HFF-Myc (cell line): ENCODE measurements at regions not wholly inside any gene's neighbourhood (a gene's known extent, or its start where the extent isn't known, plus 50 kb on each side); places are given as distances from the start of the nearest gene placed in this dataset.

Experiments used
- DNase-seq: peaks from one replicate; pipeline ENCODE4 v3.0.0-alpha.2; 2011; ENCODE audit warnings: low read depth; ENCODE audit errors: extremely low read depth
- H3K4me3 ChIP-seq: replicated peaks from 2 replicates; pipeline ENCODE4 v1.5.1; 2011; ENCODE audit warnings: low read depth, mild to moderate bottlenecking, control low read depth, low read length
- TF ChIP-seq, protein P1 (sequence below): IDR thresholded peaks from 2 replicates; pipeline ENCODE4 v1.5.1; 2012; ENCODE audit warnings: mild to moderate bottlenecking, low read depth, low read length, control low read depth; ENCODE audit errors: missing control alignments

GRCh38 chr6:170227996-170228945, 62.6 kb downstream of the DLL1 start:
- DNase-seq: no peak
- TF ChIP-seq, protein P1, sequence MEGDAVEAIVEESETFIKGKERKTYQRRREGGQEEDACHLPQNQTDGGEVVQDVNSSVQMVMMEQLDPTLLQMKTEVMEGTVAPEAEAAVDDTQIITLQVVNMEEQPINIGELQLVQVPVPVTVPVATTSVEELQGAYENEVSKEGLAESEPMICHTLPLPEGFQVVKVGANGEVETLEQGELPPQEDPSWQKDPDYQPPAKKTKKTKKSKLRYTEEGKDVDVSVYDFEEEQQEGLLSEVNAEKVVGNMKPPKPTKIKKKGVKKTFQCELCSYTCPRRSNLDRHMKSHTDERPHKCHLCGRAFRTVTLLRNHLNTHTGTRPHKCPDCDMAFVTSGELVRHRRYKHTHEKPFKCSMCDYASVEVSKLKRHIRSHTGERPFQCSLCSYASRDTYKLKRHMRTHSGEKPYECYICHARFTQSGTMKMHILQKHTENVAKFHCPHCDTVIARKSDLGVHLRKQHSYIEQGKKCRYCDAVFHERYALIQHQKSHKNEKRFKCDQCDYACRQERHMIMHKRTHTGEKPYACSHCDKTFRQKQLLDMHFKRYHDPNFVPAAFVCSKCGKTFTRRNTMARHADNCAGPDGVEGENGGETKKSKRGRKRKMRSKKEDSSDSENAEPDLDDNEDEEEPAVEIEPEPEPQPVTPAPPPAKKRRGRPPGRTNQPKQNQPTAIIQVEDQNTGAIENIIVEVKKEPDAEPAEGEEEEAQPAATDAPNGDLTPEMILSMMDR: no peak
- no peak overlapping the region for H3K4me3 ChIP-seq

DNA sequence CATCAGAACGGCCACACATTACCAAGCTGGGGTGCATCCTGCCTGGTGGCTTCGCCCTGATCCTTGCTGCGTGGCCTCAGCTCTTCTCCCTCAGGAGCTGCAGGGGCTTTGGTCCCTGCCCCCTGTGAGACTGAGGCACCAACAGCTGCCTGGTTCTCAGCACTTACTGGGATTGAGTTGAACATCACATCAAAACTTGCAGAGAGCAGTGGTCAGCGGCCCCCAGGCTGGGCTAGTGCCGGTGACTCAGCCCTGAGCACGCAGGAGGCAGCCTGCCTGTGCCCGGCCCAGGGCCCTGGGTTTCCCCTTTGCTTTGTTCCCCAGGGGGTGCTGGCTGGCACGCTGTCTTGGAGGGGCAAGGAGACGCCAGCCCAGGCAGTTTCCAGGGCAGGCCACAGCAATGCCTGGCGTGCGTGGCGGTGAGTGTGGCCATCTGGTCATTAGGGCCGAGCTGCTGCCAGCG, 63.3 kb downstream of the DLL1 start:
- TF ChIP-seq, protein P1: no peak
- no peak for DNase-seq
- no peak overlapping the region for H3K4me3 ChIP-seq

GRCh38 chr6:170226647-170227046, 64.2 kb downstream of the DLL1 start:
- no peak for DNase-seq
- TF ChIP-seq, protein P1: no peak
- no peak overlapping the region for H3K4me3 ChIP-seq

DNA sequence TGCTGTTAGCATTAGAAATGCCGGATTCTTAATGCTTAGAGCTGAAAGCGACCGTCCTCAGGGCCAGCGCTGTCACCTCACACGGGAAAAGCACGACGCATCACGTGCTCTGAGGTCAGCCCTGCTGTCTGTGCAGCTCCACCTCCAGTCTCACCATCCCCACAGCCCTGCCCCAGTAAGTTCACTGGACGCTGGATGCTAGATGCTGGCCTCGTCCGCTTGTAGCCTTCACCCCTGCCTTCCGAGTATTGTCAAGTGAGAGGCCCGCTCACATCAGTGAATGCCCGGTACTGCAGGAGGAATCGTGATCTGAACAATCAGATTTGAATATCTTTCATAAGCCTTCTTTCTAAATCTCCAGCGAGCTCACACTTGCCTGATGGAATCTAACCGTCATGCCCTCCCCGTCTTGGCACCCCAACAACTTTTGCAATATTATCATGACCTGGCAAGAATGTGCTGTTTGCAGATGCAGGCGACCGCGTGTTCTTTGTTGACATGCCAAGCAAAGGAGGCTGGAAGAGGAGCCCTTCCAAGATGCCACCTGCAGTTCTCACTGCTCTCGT, 64.9 kb downstream of the DLL1 start:
- no peak for DNase-seq
- TF ChIP-seq, protein P1: no peak

GRCh38 chr6:170224694-170225660, 65.9 kb downstream of the DLL1 start:
- no peak for DNase-seq
- TF ChIP-seq, protein P1: no peak
- no peak overlapping the region for H3K4me3 ChIP-seq

More for the DNA sequence above, 64.9 kb downstream of the DLL1 start:
- H3K4me3 ChIP-seq: no peak overlapping the region
